Suprapubic skin (tissue), 4 donors: ENCODE measurements at regions not wholly inside any gene's neighbourhood (a gene's known extent, or its start where the extent isn't known, plus 50 kb on each side); places are given as distances from the start of the nearest gene placed in this dataset.

Source experiments
- DNase-seq, 2 donors: peaks; one replicate each; pipeline ENCODE4 v3.0.0-alpha.2; 2019; ENCODE audit warnings: low spot score in 2 of 2
- H3K27ac ChIP-seq: fragments of 200-600 bp; sonication (generic); one replicate; pipeline ENCODE4 v1.5.1; 2019
- H3K27me3 ChIP-seq: fragments of 200-600 bp; sonication (generic); one replicate; pipeline ENCODE4 v1.5.1; 2019
- H3K36me3 ChIP-seq: fragments of 200-600 bp; sonication (generic); one replicate; pipeline ENCODE4 v1.5.1; 2019
- H3K4me1 ChIP-seq: fragments of 200-600 bp; sonication (generic); one replicate; pipeline ENCODE4 v1.5.1; 2019
- H3K4me3 ChIP-seq: fragments of 200-600 bp; sonication (generic); one replicate; pipeline ENCODE4 v1.5.1; 2019; ENCODE audit warnings: mild to moderate bottlenecking
- H3K9me3 ChIP-seq: fragments of 200-600 bp; sonication (generic); one replicate; pipeline ENCODE4 v1.5.1; 2019
- EP300 ChIP-seq: sonication (generic); formaldehyde crosslinking; IDR thresholded peaks from one replicate; pipeline ENCODE4 v1.6.1; 2017; ENCODE audit warnings: antibody characterized with exemption
- POLR2A ChIP-seq, 2 donors: fragments of 450-650 bp; IDR thresholded peaks; one replicate each; pipeline ENCODE4 v1.6.1; 2017; ENCODE audit warnings: antibody characterized with exemption in 2 of 2, mild to moderate bottlenecking in 2 of 2, moderate library complexity in 2 of 2
- POLR2AphosphoS5 ChIP-seq, 3 donors: sonication (generic); formaldehyde crosslinking; IDR thresholded peaks; one replicate each; pipeline ENCODE4 v1.6.1; 2017; ENCODE audit warnings: antibody characterized with exemption in 3 of 3
- WGBS: methylation state at CpG from one replicate; pipeline ENCODE4 v1.1.5; 2018; 5-methylcytosine and 5-hydroxymethylcytosine counted together
- TF ChIP-seq, protein P1 (sequence below), 2 donors: fragments of 200-600 bp in 1 of 2; fragments of 450-650 bp in 1 of 2; sonication (generic) in 1 of 2; IDR thresholded peaks; one replicate each; pipeline ENCODE4 v1.5.1; 2016 to 2019; ENCODE audit warnings: antibody characterized with exemption in 2 of 2, mild to moderate bottlenecking in 1 of 2, moderate library complexity in 1 of 2

DNA sequence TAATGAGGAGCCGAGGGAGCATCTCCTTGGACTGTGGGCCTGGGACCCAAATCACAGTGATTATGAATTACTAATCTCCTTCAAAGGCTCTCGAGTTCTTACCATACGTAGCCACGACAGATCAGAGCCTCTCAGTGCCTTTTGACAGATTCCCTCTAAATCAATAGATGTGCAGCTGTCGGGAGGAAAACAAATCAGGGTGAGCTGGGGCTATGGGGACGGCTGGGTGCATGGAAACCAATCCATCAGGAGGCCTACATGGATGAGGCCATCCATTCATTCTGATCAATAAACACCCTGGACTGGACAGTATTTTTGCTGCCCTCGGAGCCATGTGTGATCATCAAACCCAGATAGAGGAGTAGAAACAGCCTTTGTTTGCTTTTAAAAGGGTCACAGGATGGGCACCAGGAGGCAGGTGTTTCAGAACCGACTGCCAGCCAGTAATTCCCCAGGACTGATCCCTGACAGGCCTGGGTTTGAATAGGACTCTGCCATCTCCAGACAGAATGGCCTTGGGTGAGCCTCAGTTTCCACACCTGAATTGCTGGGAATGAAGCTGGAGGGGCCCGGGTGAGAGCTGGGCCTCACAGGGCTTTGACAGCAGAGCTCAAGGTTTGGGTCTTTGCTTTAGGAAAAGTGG is 532.8 kb downstream of the MATN1 start:
- H3K36me3 ChIP-seq: no peaks in the 10 kb centered on the region
- H3K4me3 ChIP-seq: no peak overlapping the region
- DNase-seq: no peak
- H3K27me3 ChIP-seq: peaks cover 12% of the 10 kb centered on the region
- H3K4me1 ChIP-seq: peaks cover 24% of the 10 kb centered on the region
- H3K27ac ChIP-seq: peak overlapping the region; percentile 62
- TF ChIP-seq POLR2AphosphoS5 (IDR thresholded peaks at IDR 0.05) (no peak), EP300 (no peak), POLR2A (IDR thresholded peaks at IDR 0.05) (no peak)
- TF ChIP-seq, protein P1, sequence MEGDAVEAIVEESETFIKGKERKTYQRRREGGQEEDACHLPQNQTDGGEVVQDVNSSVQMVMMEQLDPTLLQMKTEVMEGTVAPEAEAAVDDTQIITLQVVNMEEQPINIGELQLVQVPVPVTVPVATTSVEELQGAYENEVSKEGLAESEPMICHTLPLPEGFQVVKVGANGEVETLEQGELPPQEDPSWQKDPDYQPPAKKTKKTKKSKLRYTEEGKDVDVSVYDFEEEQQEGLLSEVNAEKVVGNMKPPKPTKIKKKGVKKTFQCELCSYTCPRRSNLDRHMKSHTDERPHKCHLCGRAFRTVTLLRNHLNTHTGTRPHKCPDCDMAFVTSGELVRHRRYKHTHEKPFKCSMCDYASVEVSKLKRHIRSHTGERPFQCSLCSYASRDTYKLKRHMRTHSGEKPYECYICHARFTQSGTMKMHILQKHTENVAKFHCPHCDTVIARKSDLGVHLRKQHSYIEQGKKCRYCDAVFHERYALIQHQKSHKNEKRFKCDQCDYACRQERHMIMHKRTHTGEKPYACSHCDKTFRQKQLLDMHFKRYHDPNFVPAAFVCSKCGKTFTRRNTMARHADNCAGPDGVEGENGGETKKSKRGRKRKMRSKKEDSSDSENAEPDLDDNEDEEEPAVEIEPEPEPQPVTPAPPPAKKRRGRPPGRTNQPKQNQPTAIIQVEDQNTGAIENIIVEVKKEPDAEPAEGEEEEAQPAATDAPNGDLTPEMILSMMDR (IDR thresholded peaks at IDR 0.05): no peak
- no peaks in the 10 kb centered on the region for H3K9me3 ChIP-seq
- 89% methylated on average over 9 of the region's 9 CpGs for WGBS

DNA sequence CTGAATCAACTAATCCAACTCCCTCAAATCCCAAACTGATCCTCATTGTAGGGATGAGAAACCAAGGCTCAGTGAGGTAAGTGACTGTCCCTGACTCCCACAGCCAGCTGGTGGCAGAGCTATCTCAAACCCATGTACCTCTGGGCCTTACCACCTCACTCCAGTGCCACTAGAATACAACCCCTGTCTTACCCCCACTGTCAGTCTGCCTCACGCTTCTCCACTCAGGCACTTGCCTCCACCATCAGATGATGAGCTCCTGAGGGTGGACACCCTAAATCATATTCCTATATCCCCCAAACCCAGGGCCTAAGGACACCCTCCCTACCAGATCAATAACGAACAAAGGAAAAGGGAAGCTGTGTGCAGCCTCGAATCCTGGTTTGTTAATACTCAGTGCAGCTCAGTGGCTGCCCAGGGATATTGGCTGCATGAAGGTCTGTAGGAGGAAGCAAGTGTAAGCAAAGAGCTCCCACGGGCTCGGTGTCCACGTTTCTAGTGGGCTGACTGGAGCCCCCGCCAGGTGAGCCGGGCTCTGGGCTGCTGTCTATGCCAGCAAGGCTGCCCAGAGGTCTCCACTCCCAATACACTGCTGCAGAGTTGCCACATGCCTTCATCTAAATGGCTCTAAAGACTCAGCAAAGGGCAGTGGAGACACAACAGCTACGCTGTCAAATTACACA is 533.4 kb downstream of the MATN1 start:
- H3K36me3 ChIP-seq: no peaks in the 10 kb centered on the region
- no peak overlapping the region for H3K27ac ChIP-seq
- H3K4me3 ChIP-seq: no peak overlapping the region
- peaks cover 24% of the 10 kb centered on the region for H3K4me1 ChIP-seq
- peaks cover 19% of the 10 kb centered on the region for H3K27me3 ChIP-seq
- H3K9me3 ChIP-seq: no peaks in the 10 kb centered on the region
- TF ChIP-seq EP300 (no peak), POLR2AphosphoS5 (IDR thresholded peaks at IDR 0.05) (no peak), POLR2A (IDR thresholded peaks at IDR 0.05) (no peak)
- TF ChIP-seq, protein P1 (IDR thresholded peaks at IDR 0.05): no peak
- 85% methylated on average over 6 of the region's 9 CpGs for WGBS
- DNase-seq: no peak

DNA sequence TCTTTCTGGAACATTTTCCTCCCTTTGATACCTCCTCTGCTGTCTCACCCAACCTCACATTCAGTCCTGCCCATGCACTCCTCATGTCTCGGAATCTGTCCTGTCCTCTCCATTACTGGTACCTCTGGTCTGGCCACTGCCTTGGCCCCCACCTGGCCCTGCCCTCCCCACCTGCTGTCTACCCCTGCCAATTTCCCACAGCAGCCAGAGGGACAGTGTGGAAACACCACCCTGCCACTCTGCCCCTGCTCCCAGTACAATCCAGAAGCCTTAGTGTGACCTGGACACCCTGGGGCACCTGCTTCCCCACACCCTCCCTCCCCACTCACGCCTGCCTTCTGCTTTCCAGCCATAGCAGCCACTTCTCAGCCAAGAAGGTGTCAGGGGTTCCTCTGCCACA is 534.4 kb downstream of the MATN1 start:
- no peak for DNase-seq
- WGBS: 96% methylated on average over 1 of the region's 2 CpGs

DNA sequence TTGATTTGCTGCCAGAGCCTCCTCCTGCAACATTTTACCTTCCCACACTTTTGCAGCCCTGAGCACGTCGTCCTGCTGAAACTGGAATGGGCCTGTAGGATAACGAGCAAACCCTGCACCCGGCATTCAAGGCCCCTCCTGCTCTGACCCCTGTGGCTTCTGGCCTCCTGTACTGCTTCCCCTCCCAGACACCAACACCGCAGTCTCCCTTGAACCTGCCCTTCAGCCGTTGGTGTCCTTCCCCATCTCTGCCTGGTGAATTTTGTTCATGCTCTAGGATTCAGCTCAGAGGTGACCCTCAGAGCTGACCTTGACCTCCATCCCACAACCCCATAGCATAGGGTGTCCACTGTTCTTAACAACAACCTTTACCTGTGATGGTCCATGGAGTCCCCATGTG is 535.1 kb downstream of the MATN1 start:
- no peak for TF ChIP-seq POLR2AphosphoS5 (IDR thresholded peaks at IDR 0.05)
- no peak for TF ChIP-seq EP300
- TF ChIP-seq, protein P1 (IDR thresholded peaks at IDR 0.05): no peak
- TF ChIP-seq POLR2A (IDR thresholded peaks at IDR 0.05): no peak
- no peak overlapping the region for H3K27ac ChIP-seq
- peaks cover 17% of the 10 kb centered on the region for H3K4me1 ChIP-seq
- H3K4me3 ChIP-seq: no peak overlapping the region
- H3K36me3 ChIP-seq: no peaks in the 10 kb centered on the region
- no peak for DNase-seq
- peaks cover 22% of the 10 kb centered on the region for H3K27me3 ChIP-seq
- 72% methylated on average over 6 of the region's 6 CpGs for WGBS
- H3K9me3 ChIP-seq: no peaks in the 10 kb centered on the region

More for the DNA sequence above, 534.4 kb downstream of the MATN1 start:
- TF ChIP-seq, protein P1 (IDR thresholded peaks at IDR 0.05): no peak
- TF ChIP-seq POLR2A (IDR thresholded peaks at IDR 0.05) (no peak), EP300 (no peak), POLR2AphosphoS5 (IDR thresholded peaks at IDR 0.05) (no peak)
- Histone ChIP-seq H3K27me3 (peaks cover 22% of the 10 kb centered on the region), H3K4me3 (no peak overlapping the region), H3K27ac (no peak overlapping the region), H3K4me1 (peaks cover 17% of the 10 kb centered on the region), H3K9me3 (no peaks in the 10 kb centered on the region), H3K36me3 (no peaks in the 10 kb centered on the region)

DNA sequence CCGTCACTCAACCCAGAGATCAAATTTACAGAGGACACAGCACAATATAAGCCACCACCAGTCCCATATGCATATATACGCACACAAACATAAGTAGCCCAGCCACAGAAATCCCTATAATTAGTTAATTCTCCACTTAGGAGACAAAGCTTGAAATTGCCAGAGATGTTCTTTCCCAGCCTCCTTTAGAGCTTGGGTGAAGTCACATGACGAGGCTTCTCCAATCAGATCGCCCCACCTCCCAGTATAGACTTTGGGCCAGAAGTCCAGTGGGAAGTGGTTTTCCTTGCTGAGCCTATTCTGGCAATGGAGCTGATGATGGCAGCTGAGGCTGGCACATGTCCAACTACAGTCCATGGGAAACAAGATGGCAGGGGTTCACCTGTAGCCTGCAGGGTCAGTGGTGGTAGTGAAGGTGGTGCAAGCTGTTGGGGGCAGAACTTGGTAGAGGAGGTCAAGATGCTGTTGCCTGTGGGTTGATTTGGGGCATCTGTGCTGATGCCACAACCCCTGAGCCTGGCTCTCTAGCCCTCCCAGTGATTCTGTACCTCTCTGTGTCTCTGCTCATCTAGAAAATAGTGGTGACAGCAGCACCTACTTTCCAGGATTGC is 535.9 kb downstream of the MATN1 start:
- Histone ChIP-seq H3K36me3 (no peaks in the 10 kb centered on the region), H3K4me1 (peaks cover 15% of the 10 kb centered on the region), H3K27me3 (peaks cover 22% of the 10 kb centered on the region), H3K9me3 (no peaks in the 10 kb centered on the region), H3K4me3 (no peak overlapping the region), H3K27ac (no peak overlapping the region)
- TF ChIP-seq, protein P1 (IDR thresholded peaks at IDR 0.05): no peak
- no peak for TF ChIP-seq POLR2A (IDR thresholded peaks at IDR 0.05)
- no peak for TF ChIP-seq POLR2AphosphoS5 (IDR thresholded peaks at IDR 0.05)
- no peak for TF ChIP-seq EP300
- WGBS: 100% methylated on average over 4 of the region's 4 CpGs
- DNase-seq: no peak
